HEK293 (cell line): ENCODE measurements at regions not wholly inside any gene's neighbourhood (a gene's known extent, or its start where the extent isn't known, plus 50 kb on each side); places are given as distances from the start of the nearest gene placed in this dataset.

ENCODE experiments used
- CTCF ChIA-PET: fragments of 350-600 bp; formaldehyde crosslinking; extraction: SDS; loops from one replicate; lab custom pipeline; 2021; ENCODE audit warnings: antibody characterized with exemption; lab: Yijun Ruan, JAX
- POLR2A ChIA-PET: fragments of 300-600 bp; formaldehyde crosslinking; extraction: SDS; loops from one replicate; lab custom pipeline; 2020; ENCODE audit warnings: antibody characterized with exemption, inconsistent platforms; lab: Yijun Ruan, JAX
- H3K27ac ChIP-seq: fragments of 200-500 bp; sonication (Bioruptor generic); 2 replicates; pipeline ENCODE4 v1.5.1; 2014; ENCODE audit warnings: low read depth, low read length, control low read depth, inconsistent platforms; ENCODE audit errors: extremely low read depth
- H3K36me3 ChIP-seq, 2 experiments: fragments of 200-500 bp in 1 of 2; sonication (Bioruptor generic) in 1 of 2; 1 replicate in 1 of 2; 2 replicates in 1 of 2; pipeline ENCODE4 v1.5.1; 2014 to 2017; ENCODE audit warnings: inconsistent platforms in 2 of 2, low read length in 2 of 2; ENCODE audit not compliant: control insufficient read depth in 2 of 2, insufficient read depth in 1 of 2
- H3K4me1 ChIP-seq: fragments of 200-500 bp; sonication (Bioruptor generic); 2 replicates; pipeline ENCODE4 v1.5.1; 2014; ENCODE audit warnings: mild to moderate bottlenecking, low read length, inconsistent platforms; ENCODE audit not compliant: control insufficient read depth, insufficient read depth
- H3K4me3 ChIP-seq: 2 replicates; pipeline ENCODE4 v1.5.1; 2011; ENCODE audit warnings: low read depth, mild to moderate bottlenecking, control low read depth, low read length, moderate library complexity
- H3K9me3 ChIP-seq: fragments of 200-500 bp; sonication (Bioruptor generic); 2 replicates; pipeline ENCODE4 v1.5.1; 2014; ENCODE audit warnings: low read depth, low read length, inconsistent platforms; ENCODE audit not compliant: control insufficient read depth, insufficient read depth
- GLIS1 ChIP-seq: fragments of 450-650 bp; formaldehyde crosslinking; IDR thresholded peaks from 2 replicates; pipeline ENCODE4 v1.5.1; 2016; ENCODE audit warnings: missing biosample characterization, missing genetic modification characterization
- KLF16 ChIP-seq: fragments of 450-650 bp; formaldehyde crosslinking; IDR thresholded peaks from 2 replicates; pipeline ENCODE4 v1.5.1; 2017; ENCODE audit warnings: missing biosample characterization, missing genetic modification characterization
- ZIC2 ChIP-seq: fragments of 450-650 bp; formaldehyde crosslinking; IDR thresholded peaks from 2 replicates; pipeline ENCODE4 v1.5.1; 2016; ENCODE audit warnings: missing biosample characterization, missing genetic modification characterization
- ZNF146 ChIP-seq: fragments of 450-650 bp; formaldehyde crosslinking; IDR thresholded peaks from 2 replicates; pipeline ENCODE4 v1.5.1; 2016; ENCODE audit warnings: missing biosample characterization, missing genetic modification characterization
- ZNF19 ChIP-seq: fragments of 450-650 bp; formaldehyde crosslinking; IDR thresholded peaks from 2 replicates; pipeline ENCODE4; 2016; ENCODE audit warnings: missing biosample characterization, missing genetic modification characterization, low read depth
- ZNF223 ChIP-seq: fragments of 450-650 bp; formaldehyde crosslinking; IDR thresholded peaks from 2 replicates; pipeline ENCODE4 v1.5.1; 2016; ENCODE audit warnings: missing biosample characterization, missing genetic modification characterization
- ZNF335 ChIP-seq: fragments of 450-650 bp; formaldehyde crosslinking; conservative IDR thresholded peaks from 2 replicates; pipeline ENCODE4 v1.5.1; 2016; ENCODE audit warnings: missing biosample characterization, missing genetic modification characterization
- ZNF341 ChIP-seq: fragments of 450-650 bp; formaldehyde crosslinking; IDR thresholded peaks from 2 replicates; pipeline ENCODE4; 2016; ENCODE audit warnings: low read depth, missing biosample characterization, missing genetic modification characterization
- ZNF514 ChIP-seq: fragments of 450-650 bp; formaldehyde crosslinking; IDR thresholded peaks from 2 replicates; pipeline ENCODE4 v1.5.1; 2016; ENCODE audit warnings: missing biosample characterization, missing genetic modification characterization
- ZNF529 ChIP-seq: fragments of 450-650 bp; formaldehyde crosslinking; IDR thresholded peaks from 2 replicates; pipeline ENCODE4 v1.5.1; 2017; ENCODE audit warnings: missing genetic modification characterization, missing biosample characterization; ENCODE audit not compliant: insufficient replicate concordance
- ZNF623 ChIP-seq: fragments of 450-650 bp; formaldehyde crosslinking; IDR thresholded peaks from 2 replicates; pipeline ENCODE4 v1.5.1; 2016; ENCODE audit warnings: missing biosample characterization, missing genetic modification characterization
- ZNF707 ChIP-seq: fragments of 450-650 bp; formaldehyde crosslinking; IDR thresholded peaks from 2 replicates; pipeline ENCODE4 v1.5.1; 2016; ENCODE audit warnings: missing biosample characterization, missing genetic modification characterization
- ZSCAN16 ChIP-seq: fragments of 450-650 bp; formaldehyde crosslinking; IDR thresholded peaks from 2 replicates; pipeline ENCODE4 v1.5.1; 2016; ENCODE audit warnings: missing biosample characterization, missing genetic modification characterization
- TF ChIP-seq, protein P1 (sequence below): fragments of 450-650 bp; formaldehyde crosslinking; IDR thresholded peaks from 2 replicates; pipeline ENCODE4 v1.5.1; 2016; ENCODE audit warnings: missing biosample characterization, missing genetic modification characterization
- TF ChIP-seq, protein P2 (sequence below): fragments of 450-650 bp; formaldehyde crosslinking; IDR thresholded peaks from 2 replicates; pipeline ENCODE4 v1.5.1; 2016; ENCODE audit warnings: missing biosample characterization, missing genetic modification characterization
- TF ChIP-seq, protein P3 (sequence below): fragments of 450-650 bp; formaldehyde crosslinking; IDR thresholded peaks from 2 replicates; pipeline ENCODE4 v1.5.1; 2016; ENCODE audit warnings: missing biosample characterization, missing genetic modification characterization
- TF ChIP-seq, protein P4 (sequence below): fragments of 450-650 bp; formaldehyde crosslinking; IDR thresholded peaks from 2 replicates; pipeline ENCODE4 v1.5.1; 2017; ENCODE audit warnings: missing biosample characterization, missing genetic modification characterization
- TF ChIP-seq, protein P5 (sequence below): fragments of 450-650 bp; formaldehyde crosslinking; IDR thresholded peaks from 2 replicates; pipeline ENCODE4 v1.5.1; 2016; ENCODE audit warnings: missing biosample characterization, missing genetic modification characterization

DNA sequence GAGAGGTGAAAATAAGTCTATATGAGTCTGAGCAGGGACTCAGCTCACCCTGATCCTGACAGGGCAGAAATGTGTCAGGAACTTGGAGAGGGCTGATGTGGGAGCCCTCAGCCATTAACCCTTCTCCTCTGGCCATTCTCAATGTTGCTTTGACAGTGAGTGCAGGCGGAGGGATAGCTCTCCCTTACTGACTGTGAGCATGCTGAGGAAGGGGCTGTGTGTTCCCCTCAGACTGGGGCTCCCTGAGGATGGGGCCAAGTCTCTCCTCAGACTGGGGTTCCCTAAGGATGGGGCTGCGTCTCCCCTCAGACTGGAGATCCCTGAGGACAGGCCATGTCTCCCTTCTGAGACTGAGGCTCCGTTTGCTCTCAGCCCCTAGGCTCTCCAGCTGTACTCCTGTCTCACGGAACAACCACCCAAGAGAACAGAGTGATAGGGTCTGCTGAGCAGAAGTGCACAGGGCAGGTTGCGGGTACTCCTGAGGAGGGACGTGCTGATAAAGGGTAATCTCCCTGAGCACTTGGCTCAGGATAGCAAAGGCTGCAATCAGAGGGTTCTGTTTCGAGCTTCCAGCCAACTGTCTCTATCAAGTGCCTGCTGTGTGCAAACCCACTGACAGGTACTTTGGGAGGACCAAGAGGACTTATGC lies 141.0 kb downstream of the MRPL14 start (continued):
- TF ChIP-seq, protein P1, sequence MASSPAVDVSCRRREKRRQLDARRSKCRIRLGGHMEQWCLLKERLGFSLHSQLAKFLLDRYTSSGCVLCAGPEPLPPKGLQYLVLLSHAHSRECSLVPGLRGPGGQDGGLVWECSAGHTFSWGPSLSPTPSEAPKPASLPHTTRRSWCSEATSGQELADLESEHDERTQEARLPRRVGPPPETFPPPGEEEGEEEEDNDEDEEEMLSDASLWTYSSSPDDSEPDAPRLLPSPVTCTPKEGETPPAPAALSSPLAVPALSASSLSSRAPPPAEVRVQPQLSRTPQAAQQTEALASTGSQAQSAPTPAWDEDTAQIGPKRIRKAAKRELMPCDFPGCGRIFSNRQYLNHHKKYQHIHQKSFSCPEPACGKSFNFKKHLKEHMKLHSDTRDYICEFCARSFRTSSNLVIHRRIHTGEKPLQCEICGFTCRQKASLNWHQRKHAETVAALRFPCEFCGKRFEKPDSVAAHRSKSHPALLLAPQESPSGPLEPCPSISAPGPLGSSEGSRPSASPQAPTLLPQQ (tag by site-specific recombination), result no peak
- TF ChIP-seq ZNF514, result no peak
- TF ChIP-seq, protein P2, sequence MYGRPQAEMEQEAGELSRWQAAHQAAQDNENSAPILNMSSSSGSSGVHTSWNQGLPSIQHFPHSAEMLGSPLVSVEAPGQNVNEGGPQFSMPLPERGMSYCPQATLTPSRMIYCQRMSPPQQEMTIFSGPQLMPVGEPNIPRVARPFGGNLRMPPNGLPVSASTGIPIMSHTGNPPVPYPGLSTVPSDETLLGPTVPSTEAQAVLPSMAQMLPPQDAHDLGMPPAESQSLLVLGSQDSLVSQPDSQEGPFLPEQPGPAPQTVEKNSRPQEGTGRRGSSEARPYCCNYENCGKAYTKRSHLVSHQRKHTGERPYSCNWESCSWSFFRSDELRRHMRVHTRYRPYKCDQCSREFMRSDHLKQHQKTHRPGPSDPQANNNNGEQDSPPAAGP (tag by site-specific recombination), result no peak
- no peak for TF ChIP-seq ZNF19 (tag by site-specific recombination)
- TF ChIP-seq KLF16 (tag by site-specific recombination), result no peak
- TF ChIP-seq, protein P3, sequence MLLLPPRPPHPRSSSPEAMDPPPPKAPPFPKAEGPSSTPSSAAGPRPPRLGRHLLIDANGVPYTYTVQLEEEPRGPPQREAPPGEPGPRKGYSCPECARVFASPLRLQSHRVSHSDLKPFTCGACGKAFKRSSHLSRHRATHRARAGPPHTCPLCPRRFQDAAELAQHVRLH (tag by site-specific recombination), result no peak
- no peak for TF ChIP-seq ZNF223 (tag by site-specific recombination)

DNA sequence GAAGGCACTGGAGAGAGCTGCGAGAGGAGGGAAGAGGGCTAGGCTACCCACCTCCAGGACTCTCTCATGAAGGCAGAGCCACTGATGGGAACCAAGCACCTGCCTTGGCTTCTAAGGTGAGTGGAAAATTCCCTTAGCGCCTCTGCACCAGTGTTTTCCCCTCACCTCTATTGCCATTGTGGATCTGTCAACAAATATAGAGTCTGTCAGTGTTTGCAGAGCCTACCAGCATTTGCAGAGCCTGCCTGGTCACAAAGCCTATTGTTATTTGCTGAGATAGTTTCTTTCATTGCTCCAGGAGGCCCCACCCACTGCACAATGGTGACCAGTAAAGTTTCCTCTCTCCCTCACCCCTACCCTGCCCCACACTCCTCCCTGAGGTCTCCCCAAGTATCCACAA lies 141.9 kb downstream of the MRPL14 start:
- Histone ChIP-seq H3K9me3 (no peaks in the 10 kb centered on the region), H3K4me3 (no peak overlapping the region), H3K4me1 (peaks cover 18% of the 10 kb centered on the region), H3K27ac (no peak overlapping the region; the same call in 1 of the 2 replicates), H3K36me3 (no peaks in the 10 kb centered on the region)
- ChIA-PET POLR2A (no interaction called here), CTCF (interaction anchor here (1.1 kb wide), 1 partner anchor 16 kb away, joined by 5 read pairs; no protein-coding TSS in a partner anchor)
- TF ChIP-seq ZNF623 (no peak), ZSCAN16 (tag by site-specific recombination) (peak; percentile 99)

DNA sequence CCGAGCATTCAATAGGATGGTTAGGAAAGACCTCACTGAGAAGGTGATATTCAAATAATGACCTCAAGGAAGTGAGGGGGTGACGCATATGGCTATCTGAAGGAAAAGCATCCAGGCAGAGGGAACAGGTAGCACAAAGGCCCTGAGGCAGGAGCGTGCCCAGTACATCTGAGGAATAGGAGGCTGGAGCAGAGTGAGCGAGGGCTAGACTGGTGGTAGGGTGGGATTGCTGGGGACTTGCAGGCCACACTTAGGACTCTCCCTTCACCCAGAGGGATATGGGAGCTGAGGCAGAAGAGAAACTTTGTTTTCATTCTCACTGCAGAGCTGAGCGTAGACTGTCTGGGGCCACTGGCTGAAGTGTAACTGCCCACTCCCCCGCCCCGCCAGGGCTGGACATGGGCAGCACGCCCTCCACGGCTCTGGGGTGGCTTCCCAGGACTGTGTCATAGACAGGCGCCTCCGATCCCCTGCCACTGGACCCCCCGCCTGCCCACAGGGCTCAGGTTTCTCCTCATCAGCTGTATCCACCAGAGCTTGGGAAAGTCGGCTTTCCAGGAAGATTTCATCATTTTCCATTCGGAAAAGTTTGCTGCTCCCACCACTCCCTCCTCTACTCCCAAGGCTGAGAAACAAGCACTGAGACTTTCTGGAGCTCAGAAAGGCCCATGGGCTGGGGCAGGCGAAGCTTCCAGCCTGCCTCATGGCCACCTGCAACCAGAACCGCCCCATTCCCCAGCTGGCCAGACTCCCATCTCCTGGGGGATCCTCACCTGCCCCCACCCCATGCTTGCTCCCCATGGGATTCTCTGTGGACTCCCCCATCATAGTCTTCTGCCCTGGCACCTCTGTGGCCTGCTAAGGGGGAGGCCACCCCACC lies 142.6 kb downstream of the MRPL14 start:
- ChIA-PET CTCF (interaction anchor here (0.6 to 1.1 kb wide), 2 partner anchors 16 to 119 kb away, joined by 3 to 5 read pairs; no protein-coding TSS in a partner anchor), POLR2A (no interaction called here)
- no peak overlapping the region for H3K4me3 ChIP-seq
- TF ChIP-seq ZNF146 (tag by site-specific recombination) (no peak), ZNF514 (no peak), ZNF529 (tag by site-specific recombination) (no peak), ZNF707 (tag by site-specific recombination) (no peak), ZNF335 (no peak; the same call in 1 of the 2 replicates), GLIS1 (tag by site-specific recombination) (peak; percentile 89), ZNF623 (peak; percentile 67), ZNF223 (tag by site-specific recombination) (no peak), ZIC2 (tag by site-specific recombination) (peak; percentile 58), ZNF341 (peak; percentile 82)
- TF ChIP-seq, protein P4, sequence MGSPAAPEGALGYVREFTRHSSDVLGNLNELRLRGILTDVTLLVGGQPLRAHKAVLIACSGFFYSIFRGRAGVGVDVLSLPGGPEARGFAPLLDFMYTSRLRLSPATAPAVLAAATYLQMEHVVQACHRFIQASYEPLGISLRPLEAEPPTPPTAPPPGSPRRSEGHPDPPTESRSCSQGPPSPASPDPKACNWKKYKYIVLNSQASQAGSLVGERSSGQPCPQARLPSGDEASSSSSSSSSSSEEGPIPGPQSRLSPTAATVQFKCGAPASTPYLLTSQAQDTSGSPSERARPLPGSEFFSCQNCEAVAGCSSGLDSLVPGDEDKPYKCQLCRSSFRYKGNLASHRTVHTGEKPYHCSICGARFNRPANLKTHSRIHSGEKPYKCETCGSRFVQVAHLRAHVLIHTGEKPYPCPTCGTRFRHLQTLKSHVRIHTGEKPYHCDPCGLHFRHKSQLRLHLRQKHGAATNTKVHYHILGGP, result peak; percentile 84
- TF ChIP-seq, protein P5, sequence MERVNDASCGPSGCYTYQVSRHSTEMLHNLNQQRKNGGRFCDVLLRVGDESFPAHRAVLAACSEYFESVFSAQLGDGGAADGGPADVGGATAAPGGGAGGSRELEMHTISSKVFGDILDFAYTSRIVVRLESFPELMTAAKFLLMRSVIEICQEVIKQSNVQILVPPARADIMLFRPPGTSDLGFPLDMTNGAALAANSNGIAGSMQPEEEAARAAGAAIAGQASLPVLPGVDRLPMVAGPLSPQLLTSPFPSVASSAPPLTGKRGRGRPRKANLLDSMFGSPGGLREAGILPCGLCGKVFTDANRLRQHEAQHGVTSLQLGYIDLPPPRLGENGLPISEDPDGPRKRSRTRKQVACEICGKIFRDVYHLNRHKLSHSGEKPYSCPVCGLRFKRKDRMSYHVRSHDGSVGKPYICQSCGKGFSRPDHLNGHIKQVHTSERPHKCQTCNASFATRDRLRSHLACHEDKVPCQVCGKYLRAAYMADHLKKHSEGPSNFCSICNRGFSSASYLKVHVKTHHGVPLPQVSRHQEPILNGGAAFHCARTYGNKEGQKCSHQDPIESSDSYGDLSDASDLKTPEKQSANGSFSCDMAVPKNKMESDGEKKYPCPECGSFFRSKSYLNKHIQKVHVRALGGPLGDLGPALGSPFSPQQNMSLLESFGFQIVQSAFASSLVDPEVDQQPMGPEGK (tag by site-specific recombination), result 0 out of 2 replicates have a peak, but pooled peaks have one; percentile 23
- H3K4me1 ChIP-seq, result peaks cover 18% of the 10 kb centered on the region
- no peaks in the 10 kb centered on the region for H3K9me3 ChIP-seq
- H3K27ac ChIP-seq, result peak overlapping the region; percentile 7; the same call in 1 of the 2 replicates
- H3K36me3 ChIP-seq, result no peaks in the 10 kb centered on the region
